GM19372 (cell line): ENCODE measurements at regions not wholly inside any gene's neighbourhood (a gene's known extent, or its start where the extent isn't known, plus 50 kb on each side); places are given as distances from the start of the nearest gene placed in this dataset.
"Not testable (repeated sequence)": the region's sequence is repeated elsewhere in the genome, so short reads cannot be mapped to it uniquely, and the experiment has no call there.

Source experiments
- ATAC-seq: cut with Tn5 transposase; IDR thresholded peaks from one replicate; pipeline ENCODE4 v1.9.1; 2021; ENCODE audit warnings: mild to moderate bottlenecking, low read depth, moderate library complexity; ENCODE audit not compliant: unreplicated experiment

GRCh38 chr13:90613076-90613795 lies 734.3 kb upstream of the MIR17HG start:
- ATAC-seq, result no peak

GRCh38 chr13:90615236-90615635 lies 732.3 kb upstream of the MIR17HG start:
- no peak for ATAC-seq

GRCh38 chr13:90615767-90616166 lies 731.7 kb upstream of the MIR17HG start:
- no peak for ATAC-seq

DNA sequence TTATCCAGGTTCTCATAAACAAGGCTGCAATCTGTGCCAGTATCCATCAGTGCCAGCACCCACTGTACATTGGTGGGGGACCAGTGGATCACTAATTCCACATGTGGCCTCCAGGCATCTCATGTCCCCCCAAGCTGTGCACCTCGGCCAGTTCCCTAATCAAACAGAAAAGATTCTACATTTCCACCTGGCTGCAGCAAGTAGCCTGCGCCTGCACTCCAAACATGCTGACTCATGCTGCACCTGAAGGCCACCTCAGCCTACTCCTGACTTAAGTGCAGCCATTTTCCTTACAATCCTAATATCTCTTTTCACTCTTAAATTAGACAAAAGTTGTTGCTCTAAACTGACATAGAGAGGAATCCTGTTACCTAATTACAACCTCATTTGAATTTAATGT lies 729.4 kb upstream of the MIR17HG start:
- no peak for ATAC-seq

GRCh38 chr13:90622541-90622940 lies 724.9 kb upstream of the MIR17HG start:
- ATAC-seq, result no peak

DNA sequence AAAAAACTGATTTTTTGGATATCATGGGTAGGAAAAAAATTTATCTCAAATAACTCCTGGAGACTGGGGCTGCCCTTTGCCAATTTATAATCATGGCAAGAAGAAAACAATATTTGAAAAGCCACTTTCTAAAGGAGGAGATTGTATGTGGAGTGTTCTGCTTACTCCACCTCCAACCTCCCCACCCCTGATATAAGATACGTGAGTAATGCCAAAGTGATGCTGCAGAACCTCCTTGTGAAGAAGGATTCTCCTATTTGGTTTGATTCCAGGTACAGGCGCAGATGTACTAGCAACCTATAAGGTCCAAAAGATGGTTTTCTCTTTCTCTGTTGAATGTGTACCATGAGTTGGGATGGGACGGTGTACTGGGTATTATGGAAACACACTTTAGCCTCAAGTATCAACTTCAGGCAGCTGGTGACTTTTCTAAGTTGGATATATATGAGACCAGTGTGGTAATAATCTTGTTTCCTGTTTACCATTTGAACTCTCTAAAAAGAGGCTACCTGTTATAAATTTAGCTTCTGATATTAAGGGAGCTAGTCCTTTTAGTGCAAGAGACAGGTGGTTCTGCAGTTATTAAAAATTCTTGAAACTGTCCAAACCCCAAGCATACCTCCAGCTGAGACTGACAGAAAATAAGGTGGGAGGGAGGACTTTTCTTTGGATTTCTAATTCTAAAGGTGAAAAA lies 724.0 kb upstream of the MIR17HG start:
- no peak for ATAC-seq

- no peak for ATAC-seq
These were observed 719.7 kb upstream of the MIR17HG start for GRCh38 chr13:90627813-90628212.

DNA sequence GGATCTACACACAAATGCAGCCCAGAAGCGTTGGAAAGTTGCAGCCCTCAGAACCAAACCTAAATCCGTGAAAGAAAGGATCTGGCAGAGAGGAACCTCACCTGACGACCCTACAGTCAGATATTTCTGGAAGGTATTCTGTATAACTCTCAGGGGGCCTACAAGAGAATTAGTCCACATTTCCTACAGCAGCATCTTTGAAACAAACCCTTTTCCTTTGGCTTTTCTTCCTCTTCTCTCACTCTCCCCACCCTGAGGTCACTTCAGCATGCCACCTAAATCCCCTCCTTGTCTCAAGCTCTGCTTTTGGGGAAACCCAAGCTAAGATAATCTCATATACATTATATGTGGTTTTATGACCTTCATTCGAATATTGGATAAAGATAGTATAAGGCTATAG lies 719.0 kb upstream of the MIR17HG start:
- no peak for ATAC-seq

DNA sequence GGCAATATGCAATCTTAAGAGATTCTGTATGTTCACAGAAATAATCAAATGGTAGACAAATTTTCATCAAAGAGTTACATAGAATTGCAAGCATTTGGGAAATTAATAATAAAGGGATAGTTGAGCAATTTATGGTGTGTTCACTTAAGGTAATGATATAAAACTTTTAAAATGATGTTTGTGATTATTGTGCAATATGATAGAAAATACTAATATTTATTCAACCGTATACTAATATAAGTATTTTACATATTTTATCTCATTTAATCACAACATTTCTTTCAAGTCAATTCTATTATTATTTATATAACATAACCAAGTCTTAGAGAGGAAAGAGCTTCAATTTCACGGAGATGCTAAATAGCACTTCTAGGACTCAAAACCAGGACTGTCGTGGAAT lies 716.8 kb upstream of the MIR17HG start:
- no peak for ATAC-seq

DNA sequence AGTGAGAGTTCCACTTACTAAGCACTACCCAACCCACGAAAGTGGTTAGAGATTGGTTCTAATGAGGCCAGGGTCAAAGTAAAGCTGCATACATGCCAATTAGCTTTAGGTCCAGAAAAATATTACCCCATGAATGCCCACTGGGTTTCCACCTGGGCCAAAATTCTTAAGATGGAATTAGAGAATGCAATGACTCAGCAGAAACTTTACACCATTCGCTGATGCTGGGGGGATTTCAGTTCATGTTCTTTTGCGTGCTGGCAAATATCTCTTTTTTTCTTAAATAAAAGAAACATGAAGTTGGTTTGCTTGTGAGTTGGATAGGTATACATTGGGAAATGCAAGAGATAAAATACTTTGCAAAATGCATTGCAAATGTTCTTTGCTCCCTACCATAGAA lies 715.3 kb upstream of the MIR17HG start:
- no peak for ATAC-seq

DNA sequence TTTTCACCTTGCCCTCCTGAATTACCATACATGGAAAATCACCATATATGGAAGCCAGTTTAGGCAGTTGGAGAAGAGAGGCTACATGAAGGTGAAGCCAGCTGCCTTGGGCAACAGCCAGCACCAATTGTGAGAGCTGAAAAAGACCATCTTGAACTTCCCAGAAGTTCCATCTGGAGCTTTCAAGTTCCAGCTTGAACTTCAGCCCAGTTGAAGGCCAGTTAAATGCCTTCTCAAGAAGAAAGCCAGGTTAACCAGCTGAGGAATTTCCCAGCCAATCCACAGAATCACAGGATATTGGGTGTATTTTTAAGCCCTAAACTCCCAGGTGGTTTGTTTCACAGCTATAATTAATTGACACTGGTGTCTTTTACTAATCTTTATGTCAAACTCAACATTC lies 713.6 kb upstream of the MIR17HG start:
- ATAC-seq, result no peak

- no peak for ATAC-seq
These were observed 706.5 kb upstream of the MIR17HG start for GRCh38 chr13:90640976-90641375.

- ATAC-seq, result no peak
These were observed 705.6 kb upstream of the MIR17HG start for GRCh38 chr13:90641884-90642283.

GRCh38 chr13:90645582-90645981 lies 701.9 kb upstream of the MIR17HG start:
- ATAC-seq, result no peak

- ATAC-seq, result no peak
These were observed 699.0 kb upstream of the MIR17HG start for GRCh38 chr13:90648497-90648896.

DNA sequence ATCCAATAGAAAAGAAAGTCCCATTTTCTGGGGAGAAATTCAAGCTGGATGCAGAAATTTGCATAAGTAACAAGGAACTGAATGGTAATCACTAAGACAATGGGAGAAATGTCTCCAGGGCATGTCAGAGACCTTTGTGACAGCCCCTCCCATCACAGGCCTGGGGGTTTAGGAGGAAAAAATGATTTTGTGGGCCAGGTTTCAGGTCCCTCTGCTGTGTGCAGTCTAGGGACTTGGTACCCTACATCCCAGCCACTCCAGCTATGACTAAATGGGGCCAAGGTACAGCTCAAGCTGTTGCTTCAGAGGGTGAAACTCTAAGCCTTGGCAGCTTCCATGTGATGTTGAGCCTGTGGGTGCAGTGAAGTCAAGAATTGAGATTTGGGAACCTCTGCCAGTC lies 695.5 kb upstream of the MIR17HG start:
- ATAC-seq, result no peak

DNA sequence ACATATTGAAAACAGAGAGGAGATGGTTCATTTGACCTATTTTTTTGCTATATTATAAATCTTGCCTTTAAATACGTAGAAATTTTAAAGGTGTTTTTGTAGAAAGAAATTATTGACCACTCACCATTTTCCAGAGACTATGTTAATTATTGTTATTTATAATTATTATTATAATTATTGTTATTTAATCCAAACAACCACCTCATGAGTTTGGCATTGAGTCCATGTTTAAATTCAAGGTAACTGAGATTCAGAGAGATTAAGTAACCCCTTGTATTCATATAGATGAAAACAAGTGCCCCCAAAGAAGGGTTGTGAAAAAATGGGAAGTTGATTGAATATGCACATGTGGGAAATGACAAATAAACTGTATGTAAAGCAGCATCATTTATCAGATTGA lies 692.5 kb upstream of the MIR17HG start:
- no peak for ATAC-seq

- ATAC-seq, result not testable (repeated sequence)
These were observed 683.3 kb upstream of the MIR17HG start for GRCh38 chr13:90664200-90664599.

DNA sequence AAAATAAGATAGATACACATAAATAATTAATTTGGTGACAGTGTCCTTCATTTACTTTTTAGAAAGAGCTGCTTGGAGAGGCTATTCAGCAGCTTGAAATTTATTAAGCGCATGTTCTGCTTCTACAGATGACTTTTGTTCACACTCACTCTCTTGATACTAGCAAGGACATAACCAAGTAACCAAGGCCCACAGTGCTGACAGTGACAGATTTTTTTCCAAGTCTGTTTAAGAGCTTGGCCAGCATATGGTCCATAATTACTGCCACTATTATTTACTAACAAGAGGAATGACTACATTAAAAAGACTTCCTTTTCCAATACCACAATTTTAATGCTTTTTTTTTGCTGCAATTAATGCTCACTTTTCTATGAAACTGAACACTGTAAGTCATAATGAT lies 673.7 kb upstream of the MIR17HG start:
- ATAC-seq, result no peak

DNA sequence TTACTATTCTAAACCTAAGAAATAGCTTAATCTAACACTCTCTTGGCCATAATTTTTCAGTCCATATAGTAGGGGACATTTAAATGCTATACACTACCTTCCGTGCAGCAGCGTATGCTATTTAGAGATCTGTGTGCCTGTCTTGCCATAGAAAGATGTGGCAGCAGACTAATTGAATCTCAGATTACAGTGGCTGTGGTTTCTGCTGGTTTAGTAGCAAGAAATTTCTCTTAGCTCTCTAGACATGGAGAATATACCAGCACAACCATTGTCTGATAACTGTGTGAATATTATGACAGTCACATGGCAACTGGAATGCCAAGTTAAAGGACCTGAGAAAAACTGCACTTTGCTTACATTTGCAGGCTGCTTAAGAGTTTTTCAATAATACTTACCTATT lies 672.4 kb upstream of the MIR17HG start:
- ATAC-seq, result no peak

GRCh38 chr13:90680826-90681225 lies 666.7 kb upstream of the MIR17HG start:
- no peak for ATAC-seq

GRCh38 chr13:90683711-90684131 lies 663.8 kb upstream of the MIR17HG start:
- no peak for ATAC-seq
